Globus pallidus (tissue), 1 donor: ENCODE measurements at regions not wholly inside any gene's neighbourhood (a gene's known extent, or its start where the extent isn't known, plus 50 kb on each side); places are given as distances from the start of the nearest gene placed in this dataset.
A peak's percentile ranks its signal among the peaks of the same experiment; 100 is the strongest.
"Not testable (repeated sequence)": the region's sequence is repeated elsewhere in the genome, so short reads cannot be mapped to it uniquely, and the experiment has no call there.

Experiments
- DNase-seq: peaks from one replicate; pipeline ENCODE4 v3.0.0-alpha.2; 2015; ENCODE audit warnings: low spot score

DNA sequence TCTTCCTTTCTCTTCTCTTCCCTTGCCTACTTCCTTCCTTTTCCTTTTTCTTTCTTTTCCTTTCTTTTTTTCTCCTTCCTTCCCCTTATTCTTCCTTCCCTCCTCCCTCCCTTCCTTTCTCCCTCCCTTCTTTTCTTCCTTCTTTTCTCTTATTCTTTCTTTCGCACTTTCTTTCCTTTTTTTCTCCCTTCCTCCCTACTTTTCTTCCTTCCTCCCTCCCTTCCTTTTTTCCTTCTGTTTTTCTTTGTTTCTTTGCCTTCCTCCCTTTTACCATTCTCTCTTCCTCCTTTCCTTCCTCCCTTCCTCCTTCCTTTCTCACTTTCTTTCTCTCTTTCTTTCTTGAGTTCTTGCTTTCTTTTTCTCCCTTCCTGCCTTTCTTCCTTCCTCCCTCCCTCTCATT, 416.5 kb downstream of the ANKRD30B start:
- not testable (repeated sequence) for DNase-seq

- DNase-seq = no peak
Observed at GRCh38 chr18:15165048-15165447, 417.1 kb downstream of the ANKRD30B start.

DNA sequence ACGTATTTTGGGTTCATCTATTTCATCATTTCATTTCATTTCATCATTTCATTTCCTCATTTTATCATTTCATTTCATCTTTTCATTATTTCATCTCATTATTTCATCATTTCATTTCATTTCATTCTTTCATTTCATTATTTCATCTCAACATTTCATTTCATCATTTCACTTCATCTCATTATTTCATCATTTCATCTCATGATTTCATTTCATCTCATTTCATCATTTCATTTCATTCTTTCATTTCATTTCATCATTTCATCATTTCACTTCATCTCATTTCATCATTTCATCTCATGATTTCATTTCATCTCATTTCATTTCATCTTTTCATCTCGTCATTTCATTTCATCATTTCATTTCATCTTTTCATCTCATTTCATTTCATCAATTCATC, 445.1 kb downstream of the ANKRD30B start:
- not testable (repeated sequence) for DNase-seq

DNA sequence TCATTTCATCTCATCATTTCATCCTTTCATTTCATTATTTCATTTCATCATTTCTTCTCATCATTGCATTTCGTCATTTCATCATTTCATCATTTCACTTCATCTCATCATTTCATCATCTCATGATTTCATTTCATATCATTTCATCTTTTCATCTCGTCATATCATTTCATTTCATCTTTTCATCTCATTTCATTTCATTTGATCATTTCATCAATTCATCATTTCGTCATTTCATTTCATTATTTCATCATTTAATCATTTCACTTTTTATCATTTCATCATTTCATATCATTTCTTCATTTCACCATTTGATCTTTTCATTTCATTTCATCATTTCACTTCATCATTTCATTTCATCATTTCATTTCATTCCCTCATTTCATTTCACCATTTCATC, 445.8 kb downstream of the ANKRD30B start:
- not testable (repeated sequence) for DNase-seq

- peak; percentile 45 for DNase-seq
Observed at GRCh38 chr18:15197338-15198115, 449.6 kb downstream of the ANKRD30B start.

- peak; percentile 7 for DNase-seq
Observed at GRCh38 chr18:15198116-15198389, 450.1 kb downstream of the ANKRD30B start.
